Embryonic facial prominence (tissue), 1 donor: ENCODE measurements at regions not wholly inside any gene's neighbourhood (a gene's known extent, or its start where the extent isn't known, plus 50 kb on each side); places are given as distances from the start of the nearest gene placed in this dataset.

Source experiments
- DNase-seq: peaks from one replicate; pipeline ENCODE4 v3.0.0-alpha.2; 2016; ENCODE audit errors: extremely low spot score

GRCh38 chr12:88946372-88946997 is 366.2 kb upstream of the KITLG start:
- DNase-seq, result no peak

GRCh38 chr12:88945051-88945732 is 364.9 kb upstream of the KITLG start:
- no peak for DNase-seq

- no peak for DNase-seq
Observed at GRCh38 chr12:88944397-88944796, 364.1 kb upstream of the KITLG start.

- no peak for DNase-seq
Observed at GRCh38 chr12:88940854-88941253, 360.6 kb upstream of the KITLG start.

- DNase-seq, result no peak
Observed at GRCh38 chr12:88935856-88936255, 355.6 kb upstream of the KITLG start.

GRCh38 chr12:88934163-88934747 is 354.0 kb upstream of the KITLG start:
- no peak for DNase-seq

GRCh38 chr12:88932457-88932856 is 352.2 kb upstream of the KITLG start:
- no peak for DNase-seq

- DNase-seq, result no peak
Observed at GRCh38 chr12:88931598-88931997, 351.3 kb upstream of the KITLG start.

GRCh38 chr12:88925454-88925853 is 345.2 kb upstream of the KITLG start:
- no peak for DNase-seq

- no peak for DNase-seq
Observed at GRCh38 chr12:88924162-88924561, 343.9 kb upstream of the KITLG start.

- no peak for DNase-seq
Observed at GRCh38 chr12:88923631-88924030, 343.4 kb upstream of the KITLG start.

- DNase-seq, result no peak
Observed at GRCh38 chr12:88922816-88923215, 342.5 kb upstream of the KITLG start.

- DNase-seq, result no peak
Observed at GRCh38 chr12:88921890-88922532, 341.7 kb upstream of the KITLG start.

- DNase-seq, result no peak
Observed at GRCh38 chr12:88921434-88921833, 341.2 kb upstream of the KITLG start.

GRCh38 chr12:88918161-88918560 is 337.9 kb upstream of the KITLG start:
- no peak for DNase-seq

- no peak for DNase-seq
Observed at GRCh38 chr12:88914967-88915366, 334.7 kb upstream of the KITLG start.

GRCh38 chr12:88909510-88909909 is 329.2 kb upstream of the KITLG start:
- no peak for DNase-seq

GRCh38 chr12:88908345-88908744 is 328.1 kb upstream of the KITLG start:
- no peak for DNase-seq

- no peak for DNase-seq
Observed at GRCh38 chr12:88904705-88905104, 324.4 kb upstream of the KITLG start.

GRCh38 chr12:88903333-88903732 is 323.1 kb upstream of the KITLG start:
- no peak for DNase-seq

GRCh38 chr12:88897723-88898122 is 317.5 kb upstream of the KITLG start:
- DNase-seq, result no peak

GRCh38 chr12:88896958-88897357 is 316.7 kb upstream of the KITLG start:
- DNase-seq, result no peak

- no peak for DNase-seq
Observed at GRCh38 chr12:88895634-88896033, 315.4 kb upstream of the KITLG start.
